K562 (cell line): ENCODE measurements at regions not wholly inside any gene's neighbourhood (a gene's known extent, or its start where the extent isn't known, plus 50 kb on each side); places are given as distances from the start of the nearest gene placed in this dataset.

Experiments used
- ATAC-seq: fragments of 200-7000 bp; cut with Tn5 transposase; 3 replicates; pipeline ENCODE4 v1.9.1; 2020; ENCODE audit warnings: moderate library complexity
- BruUV-seq: library from RNA; stranded (reverse); fragments of 400-500 nt; replicated peaks from 2 replicates; lab custom pipeline; 2021; lab: Mats Ljungman, UMichigan
- CTCF ChIA-PET: fragments of 300-600 bp; formaldehyde crosslinking; extraction: SDS; loops from one replicate; lab custom pipeline; 2021; ENCODE audit warnings: low intra/inter-chr PET ratio; lab: Yijun Ruan, JAX
- POLR2A ChIA-PET: fragments of 300-600, 350-650 bp; sonication (Branson Sonifier 250); formaldehyde crosslinking; extraction: SDS; loops from one replicate; lab custom pipeline; 2021; ENCODE audit warnings: antibody characterized with exemption, inconsistent platforms; lab: Yijun Ruan, JAX
- DNase-seq, 4 experiments: peaks; one replicate each; pipeline versions ENCODE4 v3.0.0 to v3.0.0-alpha.2; 2011 to 2018; ENCODE audit warnings: low spot score in 3 of 4, mixed read lengths in 3 of 4; ENCODE audit errors: extremely low read depth in 1 of 4
- FAIRE-seq: peaks from 2 replicates; lab custom pipeline; 2011; peaks lifted over from hg19 to GRCh38; lab: Jason Lieb, UNC
- H2AFZ ChIP-seq: 2 replicates; pipeline ENCODE4 v1.6.0; 2011; ENCODE audit warnings: low read depth, low read length, control low read depth, inconsistent platforms
- H3K27ac ChIP-seq: fragments of 200-600 bp; 3 replicates; pipeline ENCODE4 v1.8.0; 2011; ENCODE audit warnings: low read depth, mild to moderate bottlenecking, control low read depth, inconsistent platforms, low read length, moderate library complexity, mixed read lengths; ENCODE audit errors: extremely low read depth
- H3K27me3 ChIP-seq, 2 experiments: fragments of 300-600 bp in 1 of 2; 2 replicates in 1 of 2; 3 replicates in 1 of 2; pipeline versions ENCODE4 v1.6.0 to v1.8.0; 2011; ENCODE audit warnings: inconsistent platforms in 2 of 2, low read length in 2 of 2, mild to moderate bottlenecking in 1 of 2, mixed read lengths in 1 of 2, moderate library complexity in 1 of 2; ENCODE audit not compliant: control insufficient read depth in 2 of 2, insufficient read depth in 2 of 2
- H3K36me3 ChIP-seq: fragments of 300-600 bp; 3 replicates; pipeline ENCODE4 v1.8.0; 2011; ENCODE audit warnings: mild to moderate bottlenecking, low read length, inconsistent platforms; ENCODE audit not compliant: control insufficient read depth, insufficient read depth
- H3K4me1 ChIP-seq, 2 experiments: fragments of 200-600 bp in 1 of 2; replicated peaks in 1 of 2; 2 replicates in 1 of 2; 3 replicates in 1 of 2; pipeline versions ENCODE4 v1.5.1 to v1.8.0; 2011; ENCODE audit warnings: inconsistent platforms in 2 of 2, low read length in 2 of 2, mild to moderate bottlenecking in 1 of 2, mixed read lengths in 1 of 2, moderate library complexity in 1 of 2; ENCODE audit not compliant: control insufficient read depth in 2 of 2, insufficient read depth in 2 of 2
- H3K4me2 ChIP-seq: 2 replicates; pipeline ENCODE4 v1.6.1; 2011; ENCODE audit warnings: low read length, control low read depth, inconsistent platforms, mixed read lengths; ENCODE audit not compliant: insufficient read depth
- H3K4me3 ChIP-seq: fragments of 200-600 bp; sonication (generic), shearing (Covaris generic); 2 replicates; pipeline ENCODE4 v1.5.1; 2016; ENCODE audit warnings: control low read depth, inconsistent platforms
- H3K79me2 ChIP-seq: fragments of 200-600 bp; 3 replicates; pipeline ENCODE4 v1.8.0; 2011; ENCODE audit warnings: low read length, inconsistent platforms; ENCODE audit not compliant: control insufficient read depth, insufficient read depth
- H3K9ac ChIP-seq, 2 experiments: 2 replicates each; pipeline versions ENCODE4 v1.6.0 to v1.6.1; 2011; ENCODE audit warnings: low read depth in 2 of 2, low read length in 2 of 2, control low read depth in 1 of 2, inconsistent platforms in 1 of 2, mild to moderate bottlenecking in 1 of 2, mixed read lengths in 1 of 2; ENCODE audit not compliant: insufficient read depth in 1 of 2
- H3K9me1 ChIP-seq: one replicate; pipeline ENCODE4 v1.6.0; 2011; ENCODE audit warnings: inconsistent platforms, mild to moderate bottlenecking, low read length, moderate library complexity; ENCODE audit not compliant: control insufficient read depth, insufficient read depth
- H3K9me3 ChIP-seq: replicated peaks from 2 replicates; pipeline ENCODE4 v1.5.1; 2011; ENCODE audit warnings: low read depth, low read length, inconsistent platforms; ENCODE audit not compliant: control insufficient read depth, insufficient read depth
- H4K20me1 ChIP-seq: replicated peaks from 2 replicates; pipeline ENCODE4 v1.6.1; 2011; ENCODE audit warnings: low read length, inconsistent platforms, mixed read lengths; ENCODE audit not compliant: control insufficient read depth, insufficient read depth
- ARID4B ChIP-seq: sonication (generic); formaldehyde crosslinking; IDR thresholded peaks from 2 replicates; pipeline ENCODE4 v1.8.0; 2022; ENCODE audit warnings: mild to moderate bottlenecking, missing genetic modification reagents
- BACH1 ChIP-seq: fragments of 200-800 bp; sonication (Bioruptor generic); IDR thresholded peaks from 2 replicates; pipeline ENCODE4 v1.6.1; 2016; ENCODE audit warnings: missing genetic modification characterization, missing compliant biosample characterization
- DDX20 ChIP-seq: fragments of 450-650 bp; IDR thresholded peaks from 2 replicates; pipeline ENCODE4 v1.6.1; 2016; ENCODE audit warnings: missing genetic modification characterization, low read depth, mild to moderate bottlenecking, missing compliant biosample characterization, moderate library complexity
- FOS ChIP-seq: IDR thresholded peaks from 3 replicates; pipeline ENCODE4 v1.6.1; 2011; ENCODE audit not compliant: insufficient read length; ENCODE audit errors: extremely low read depth
- GABPB2 ChIP-seq: fragments of 250-450 bp; sonication (Bioruptor Pico); conservative IDR thresholded peaks from 2 replicates; pipeline ENCODE4 v1.5.1; 2021; ENCODE audit warnings: mild to moderate bottlenecking
- HMG20B ChIP-seq: fragments of 250-450 bp; sonication (Bioruptor Pico); IDR thresholded peaks from 2 replicates; pipeline ENCODE4 v1.5.0; 2021; ENCODE audit warnings: mild to moderate bottlenecking
- JUNB ChIP-seq: fragments of 450-650 bp; formaldehyde crosslinking; conservative IDR thresholded peaks from 2 replicates; pipeline ENCODE4 v1.4.0; 2020; ENCODE audit warnings: mild to moderate bottlenecking
- NFXL1 ChIP-seq: fragments of 450-650 bp; formaldehyde crosslinking; IDR thresholded peaks from 2 replicates; pipeline ENCODE4 v1.4.0; 2021; ENCODE audit warnings: mild to moderate bottlenecking
- RAD21 ChIP-seq, 2 experiments: fragments of 250-450 bp in 1 of 2; fragments of 450-650 bp in 1 of 2; sonication (Bioruptor Pico) in 1 of 2; formaldehyde crosslinking in 1 of 2; IDR thresholded peaks in 1 of 2; conservative IDR thresholded peaks in 1 of 2; 2 replicates each; pipeline versions ENCODE4 v1.4.0 to v1.8.0; 2020 to 2022; ENCODE audit warnings: mild to moderate bottlenecking in 2 of 2, moderate library complexity in 1 of 2
- ZBTB2 ChIP-seq: fragments of 450-650 bp; IDR thresholded peaks from 2 replicates; pipeline ENCODE4 v1.6.1; 2016; ENCODE audit warnings: antibody characterized with exemption
- ZNF146 ChIP-seq: IDR thresholded peaks from one replicate; pipeline ENCODE4 v1.6.1; 2018; ENCODE audit warnings: missing compliant biosample characterization; ENCODE audit not compliant: unreplicated experiment
- ZNF445 ChIP-seq: fragments of 250-450 bp; sonication (Bioruptor Pico); IDR thresholded peaks from 2 replicates; pipeline ENCODE4 v1.4.0; 2020; ENCODE audit warnings: low read depth, mild to moderate bottlenecking, moderate library complexity
- ZNF639 ChIP-seq, 2 experiments: fragments of 200-800 bp in 1 of 2; sonication (Bioruptor generic) in 1 of 2; sonication (generic) in 1 of 2; formaldehyde crosslinking in 1 of 2; IDR thresholded peaks in 1 of 2; conservative IDR thresholded peaks in 1 of 2; 2 replicates each; pipeline versions ENCODE4 v1.5.0 to v1.6.1; 2016 to 2020; ENCODE audit warnings: missing compliant biosample characterization in 1 of 2, missing genetic modification characterization in 1 of 2, missing genetic modification reagents in 1 of 2
- WGBS: fragments of 100-300 bp; shearing (Covaris generic); methylation state at CpG from one replicate; pipeline ENCODE4 v1.1.6; 2016; ENCODE audit warnings: low coverage, mixed read lengths; ENCODE audit not compliant: insufficient coverage; ENCODE audit errors: missing lambda C conversion rate; 5-methylcytosine and 5-hydroxymethylcytosine counted together
- in situ Hi-C: fragments of 300-500 bp; cut with MboI; formaldehyde crosslinking; loops from 4 replicates; pipeline ENCODE4 v1.15.0; 2018; ENCODE audit warnings: inconsistent platforms, mixed read lengths
- intact Hi-C: fragments of 100-400 bp; cut with micrococcal nuclease; formaldehyde crosslinking; loops from 2 replicates; pipeline ENCODE4 v1.14.2; 2022
- TF ChIP-seq, protein P1 (sequence below): fragments of 450-650 bp; conservative IDR thresholded peaks from 2 replicates; pipeline ENCODE4 v1.6.1; 2016; ENCODE audit warnings: missing genetic modification characterization, low read depth, mild to moderate bottlenecking, missing compliant biosample characterization, moderate library complexity

DNA sequence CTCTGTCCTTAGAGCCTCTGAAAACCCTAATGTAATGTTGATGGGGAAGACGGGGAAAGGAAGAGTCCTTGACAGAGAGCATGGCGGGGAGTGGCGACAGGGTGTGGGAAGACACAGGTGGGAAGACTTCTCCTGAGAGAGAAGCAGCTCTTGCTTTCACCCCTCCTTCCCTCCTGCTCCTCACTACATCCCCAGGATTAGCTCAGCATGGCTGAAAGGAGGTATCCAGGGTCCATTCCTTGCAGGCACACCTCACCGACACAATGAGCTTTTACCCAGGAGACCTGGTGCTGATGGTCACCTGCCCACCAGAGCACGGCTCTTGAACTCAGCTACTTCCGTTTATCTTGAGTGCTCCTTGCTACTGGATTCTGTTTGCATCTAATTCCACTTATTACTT lies 469.3 kb downstream of the CDH26 start:
- no peaks in the 10 kb centered on the region for H3K79me2 ChIP-seq
- H3K9ac ChIP-seq: no peak overlapping the region
- H3K27ac ChIP-seq: no peak overlapping the region
- WGBS: 4% methylated on average over 6 of the region's 6 CpGs
- H3K4me2 ChIP-seq: no peak overlapping the region
- no peak for ATAC-seq
- intact Hi-C loops: no loop called here
- in situ Hi-C loops: no loop called here
- BruUV-seq: no TSS peak
- H3K9me1 ChIP-seq: no peaks in the 10 kb centered on the region
- H3K9me3 ChIP-seq: no peaks in the 10 kb centered on the region
- H3K4me1 ChIP-seq: no peaks in the 10 kb centered on the region
- ChIA-PET CTCF (no interaction called here), POLR2A (no interaction called here)
- no peak overlapping the region for H3K4me3 ChIP-seq
- H4K20me1 ChIP-seq: no peaks in the 10 kb centered on the region
- TF ChIP-seq ZNF445 (CRISPR knock-in tag) (no peak), HMG20B (no peak), NFXL1 (CRISPR knock-in tag) (no peak), ARID4B (CRISPR knock-in tag) (no peak), DDX20 (tag) (no peak), FOS (no peak), ZNF639 (CRISPR knock-in tag; conservative IDR thresholded peaks at IDR 0.05 in 1 of 2, IDR thresholded peaks at IDR 0.05 in 1 of 2) (no peak), BACH1 (tag) (no peak), RAD21 (CRISPR knock-in tag; conservative IDR thresholded peaks at IDR 0.05 in 1 of 2, IDR thresholded peaks at IDR 0.05 in 1 of 2) (no peak), JUNB (CRISPR knock-in tag) (no peak), GABPB2 (CRISPR knock-in tag) (no peak), ZBTB2 (no peak), ZNF146 (no peak)
- TF ChIP-seq, protein P1, sequence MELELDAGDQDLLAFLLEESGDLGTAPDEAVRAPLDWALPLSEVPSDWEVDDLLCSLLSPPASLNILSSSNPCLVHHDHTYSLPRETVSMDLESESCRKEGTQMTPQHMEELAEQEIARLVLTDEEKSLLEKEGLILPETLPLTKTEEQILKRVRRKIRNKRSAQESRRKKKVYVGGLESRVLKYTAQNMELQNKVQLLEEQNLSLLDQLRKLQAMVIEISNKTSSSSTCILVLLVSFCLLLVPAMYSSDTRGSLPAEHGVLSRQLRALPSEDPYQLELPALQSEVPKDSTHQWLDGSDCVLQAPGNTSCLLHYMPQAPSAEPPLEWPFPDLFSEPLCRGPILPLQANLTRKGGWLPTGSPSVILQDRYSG (tag): no peak
- FAIRE-seq: no peak
- no peak overlapping the region for H2AFZ ChIP-seq
- no peak for DNase-seq
- H3K27me3 ChIP-seq: peaks cover 0 to under 1% of the 10 kb centered on the region in 2 experiments; a peak in 1 of 5 replicates
- no peaks in the 10 kb centered on the region for H3K36me3 ChIP-seq
